ENCODE measurements at regions not wholly inside any gene's neighbourhood (a gene's known extent, or its start where the extent isn't known, plus 50 kb on each side); places are given as distances from the start of the nearest gene placed in this dataset.

DNA sequence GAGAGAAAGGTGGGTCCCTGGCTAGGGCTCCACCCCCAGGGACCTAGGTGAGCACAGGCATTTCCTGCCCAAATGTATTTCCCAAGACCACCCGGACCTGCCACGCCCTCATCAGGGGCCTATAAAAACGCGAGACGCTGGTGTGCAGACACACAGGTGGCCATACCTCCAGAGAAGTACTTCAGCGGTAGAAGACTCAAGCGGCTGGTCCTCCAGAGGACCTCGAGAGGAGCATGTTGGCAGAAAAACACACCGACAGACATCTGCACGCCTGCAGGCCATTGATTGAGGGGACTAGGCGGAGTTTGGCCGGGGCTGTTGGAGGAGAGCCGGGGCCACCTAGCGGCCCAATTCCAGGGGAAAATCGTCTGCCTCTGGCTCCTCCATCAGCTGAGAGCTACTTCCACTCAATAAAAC is 695.8 kb upstream of the MMS22L start:
- TF ChIP-seq, protein P1, sequence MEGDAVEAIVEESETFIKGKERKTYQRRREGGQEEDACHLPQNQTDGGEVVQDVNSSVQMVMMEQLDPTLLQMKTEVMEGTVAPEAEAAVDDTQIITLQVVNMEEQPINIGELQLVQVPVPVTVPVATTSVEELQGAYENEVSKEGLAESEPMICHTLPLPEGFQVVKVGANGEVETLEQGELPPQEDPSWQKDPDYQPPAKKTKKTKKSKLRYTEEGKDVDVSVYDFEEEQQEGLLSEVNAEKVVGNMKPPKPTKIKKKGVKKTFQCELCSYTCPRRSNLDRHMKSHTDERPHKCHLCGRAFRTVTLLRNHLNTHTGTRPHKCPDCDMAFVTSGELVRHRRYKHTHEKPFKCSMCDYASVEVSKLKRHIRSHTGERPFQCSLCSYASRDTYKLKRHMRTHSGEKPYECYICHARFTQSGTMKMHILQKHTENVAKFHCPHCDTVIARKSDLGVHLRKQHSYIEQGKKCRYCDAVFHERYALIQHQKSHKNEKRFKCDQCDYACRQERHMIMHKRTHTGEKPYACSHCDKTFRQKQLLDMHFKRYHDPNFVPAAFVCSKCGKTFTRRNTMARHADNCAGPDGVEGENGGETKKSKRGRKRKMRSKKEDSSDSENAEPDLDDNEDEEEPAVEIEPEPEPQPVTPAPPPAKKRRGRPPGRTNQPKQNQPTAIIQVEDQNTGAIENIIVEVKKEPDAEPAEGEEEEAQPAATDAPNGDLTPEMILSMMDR (IDR thresholded peaks at IDR 0.05; ENCODE audit: low read depth, low read length, poor library complexity, severe bottlenecking): no peak
- TF ChIP-seq EZH2phosphoT487 (IDR thresholded peaks at IDR 0.05; ENCODE audit: borderline replicate concordance, low read length): no peak
